Neuronal stem cell (in vitro differentiated cells): ENCODE measurements at regions not wholly inside any gene's neighbourhood (a gene's known extent, or its start where the extent isn't known, plus 50 kb on each side); places are given as distances from the start of the nearest gene placed in this dataset.

Experiments used
- DNase-seq: peaks from one replicate; pipeline ENCODE4 v3.0.0-alpha.2; 2013; ENCODE audit warnings: low spot score
- H2AFZ ChIP-seq: one replicate; pipeline ENCODE4 v1.6.1; 2013; ENCODE audit warnings: mild to moderate bottlenecking, low read length, inconsistent platforms
- H2AK5ac ChIP-seq: 2 replicates; pipeline ENCODE4 v1.6.1; 2013; ENCODE audit warnings: low read depth, mild to moderate bottlenecking, inconsistent platforms, low read length, moderate library complexity, mixed read lengths
- H2BK120ac ChIP-seq: 2 replicates; pipeline ENCODE4 v1.6.1; 2013; ENCODE audit warnings: low read depth, mild to moderate bottlenecking, inconsistent platforms, low read length, moderate library complexity, mixed read lengths
- H2BK12ac ChIP-seq: one replicate; pipeline ENCODE4 v1.6.1; 2013; ENCODE audit warnings: low read length, inconsistent platforms
- H2BK15ac ChIP-seq: 2 replicates; pipeline ENCODE4 v1.6.1; 2013; ENCODE audit warnings: mild to moderate bottlenecking, low read length, inconsistent platforms, mixed read lengths
- H2BK5ac ChIP-seq: one replicate; pipeline ENCODE4 v1.6.1; 2013; ENCODE audit warnings: inconsistent platforms, mild to moderate bottlenecking, low read length, moderate library complexity
- H3K14ac ChIP-seq: one replicate; pipeline ENCODE4 v1.6.1; 2013; ENCODE audit warnings: low read length, inconsistent platforms
- H3K18ac ChIP-seq: 2 replicates; pipeline ENCODE4 v1.6.1; 2013; ENCODE audit warnings: low read length, inconsistent platforms
- H3K23ac ChIP-seq: 2 replicates; pipeline ENCODE4 v1.6.1; 2013; ENCODE audit warnings: low read depth, mild to moderate bottlenecking, mixed read lengths, low read length, inconsistent platforms; ENCODE audit not compliant: poor library complexity
- H3K27ac ChIP-seq: replicated peaks from 3 replicates; pipeline ENCODE4 v1.5.1; 2013; ENCODE audit warnings: low read length, inconsistent platforms
- H3K27me3 ChIP-seq, 3 experiments: 2 replicates each; pipeline ENCODE4 v1.6.1; 2013; ENCODE audit warnings: low read length in 3 of 3, mild to moderate bottlenecking in 2 of 3, inconsistent platforms in 1 of 3, low read depth in 1 of 3, mixed read lengths in 1 of 3, moderate library complexity in 1 of 3; ENCODE audit not compliant: control insufficient read depth in 3 of 3, insufficient read depth in 3 of 3
- H3K36me3 ChIP-seq, 2 donors: replicated peaks in 1 of 2; 2 replicates each; pipeline ENCODE4 v1.6.1; 2013; ENCODE audit warnings: low read length in 2 of 2; ENCODE audit not compliant: control insufficient read depth in 2 of 2, insufficient read depth in 2 of 2
- H3K4ac ChIP-seq: 2 replicates; pipeline ENCODE4 v1.6.1; 2013; ENCODE audit warnings: inconsistent platforms, mild to moderate bottlenecking, low read length, moderate library complexity
- H3K4me1 ChIP-seq, 2 donors: 1 replicate in 1 of 2; 2 replicates in 1 of 2; pipeline ENCODE4 v1.6.1; 2013; ENCODE audit warnings: low read length in 2 of 2, low read depth in 1 of 2; ENCODE audit not compliant: control insufficient read depth in 2 of 2, insufficient read depth in 1 of 2
- H3K4me2 ChIP-seq: one replicate; pipeline ENCODE4 v1.6.1; 2013; ENCODE audit warnings: mild to moderate bottlenecking, low read length, inconsistent platforms; ENCODE audit not compliant: insufficient read depth, poor library complexity, severe bottlenecking
- H3K4me3 ChIP-seq, 2 donors: 2 replicates each; pipeline ENCODE4 v1.5.1; 2013; ENCODE audit warnings: low read length in 2 of 2, mild to moderate bottlenecking in 2 of 2, inconsistent platforms in 1 of 2, moderate library complexity in 1 of 2
- H3K79me1 ChIP-seq: one replicate; pipeline ENCODE4 v1.6.1; 2013; ENCODE audit warnings: low read depth, mild to moderate bottlenecking, inconsistent platforms, low read length, moderate library complexity
- H3K9ac ChIP-seq: one replicate; pipeline ENCODE4 v1.6.1; 2013; ENCODE audit warnings: mild to moderate bottlenecking, low read depth, low read length, inconsistent platforms; ENCODE audit not compliant: poor library complexity
- H3K9me3 ChIP-seq, 2 donors: replicated peaks in 1 of 2; 2 replicates each; pipeline versions ENCODE3 to v1.6.1; 2013; ENCODE audit warnings: low read length in 2 of 2, mild to moderate bottlenecking in 2 of 2, inconsistent platforms in 1 of 2, low read depth in 1 of 2, mixed read lengths in 1 of 2, moderate library complexity in 1 of 2; ENCODE audit not compliant: control insufficient read depth in 2 of 2, insufficient read depth in 1 of 2
- H4K8ac ChIP-seq: one replicate; pipeline ENCODE4 v1.6.1; 2013; ENCODE audit warnings: low read depth, mild to moderate bottlenecking, inconsistent platforms, low read length, moderate library complexity
- H4K91ac ChIP-seq: one replicate; pipeline ENCODE4 v1.6.1; 2013; ENCODE audit warnings: low read length, low read depth, mild to moderate bottlenecking, inconsistent platforms; ENCODE audit not compliant: poor library complexity
- WGBS, 2 donors: extraction: QIAGEN DNeasy Blood & Tissue Kit; methylation state at CpG; one replicate each; pipeline ENCODE4 v1.1.7; 2013; ENCODE audit warnings: missing lambda C conversion rate in 2 of 2, mixed read lengths in 1 of 2; ENCODE audit not compliant: insufficient read length in 2 of 2, insufficient replicate concordance in 1 of 2; ENCODE audit errors: extremely low coverage in 2 of 2; 5-methylcytosine and 5-hydroxymethylcytosine counted together

DNA sequence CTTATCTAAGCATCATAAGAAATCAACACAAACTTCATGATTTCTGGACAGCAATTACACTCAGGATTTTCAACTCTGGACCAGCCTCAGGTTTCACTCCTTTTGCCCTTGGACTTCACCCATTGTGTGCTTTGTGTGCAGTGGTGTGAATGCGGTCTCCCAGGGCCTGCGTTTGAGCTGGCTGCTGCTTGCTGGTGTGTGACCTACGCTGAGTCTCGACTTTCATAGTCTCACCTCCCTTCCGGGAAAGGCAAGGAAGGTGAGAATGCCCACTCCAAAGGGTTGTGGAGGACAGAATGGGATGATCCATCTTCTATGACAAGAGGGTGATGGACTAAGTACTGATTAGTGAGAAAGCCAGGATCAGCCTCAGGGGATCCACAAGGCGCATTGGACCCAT lies 228.8 kb downstream of the C12orf75 start:
- no peak overlapping the region for H2BK12ac ChIP-seq
- H3K4ac ChIP-seq: no peak overlapping the region
- no peak for DNase-seq
- no peak overlapping the region for H3K14ac ChIP-seq
- H3K4me2 ChIP-seq: no peak overlapping the region
- H3K27me3 ChIP-seq: no peaks in the 10 kb centered on the region
- H3K23ac ChIP-seq: no peak overlapping the region
- H2AFZ ChIP-seq: no peak overlapping the region
- no peak overlapping the region for H2BK15ac ChIP-seq
- no peak overlapping the region for H4K8ac ChIP-seq
- H3K9ac ChIP-seq: no peak overlapping the region
- H4K91ac ChIP-seq: no peak overlapping the region
- no peak overlapping the region for H2AK5ac ChIP-seq
- H2BK5ac ChIP-seq: no peak overlapping the region
- H3K4me1 ChIP-seq: peaks cover 5 to 12% of the 10 kb centered on the region in 2 donors
- H2BK120ac ChIP-seq: no peak overlapping the region
- H3K18ac ChIP-seq: no peak overlapping the region
- H3K36me3 ChIP-seq: no peaks in the 10 kb centered on the region
- H3K4me3 ChIP-seq: no peak overlapping the region
- no peaks in the 10 kb centered on the region for H3K9me3 ChIP-seq
- H3K27ac ChIP-seq: no peak overlapping the region
- no peaks in the 10 kb centered on the region for H3K79me1 ChIP-seq
- WGBS, 2 donors: no CpG with 5 or more reads among the region's 6 CpGs

GRCh38 chr12:105561546-105562198 lies 231.2 kb downstream of the C12orf75 start:
- no peaks in the 10 kb centered on the region for H3K36me3 ChIP-seq
- no peak overlapping the region for H3K14ac ChIP-seq
- no peak overlapping the region for H2AK5ac ChIP-seq
- no peak overlapping the region for H4K91ac ChIP-seq
- no peak overlapping the region for H3K4ac ChIP-seq
- H3K18ac ChIP-seq: no peak overlapping the region
- H3K4me2 ChIP-seq: no peak overlapping the region
- no peaks in the 10 kb centered on the region for H3K79me1 ChIP-seq
- H3K27ac ChIP-seq: no peak overlapping the region
- H2AFZ ChIP-seq: no peak overlapping the region
- H3K9ac ChIP-seq: no peak overlapping the region
- no peak overlapping the region for H3K23ac ChIP-seq
- H3K27me3 ChIP-seq: no peaks in the 10 kb centered on the region
- no peak overlapping the region for H3K4me3 ChIP-seq
- no peak overlapping the region for H2BK5ac ChIP-seq
- H3K9me3 ChIP-seq: no peaks in the 10 kb centered on the region
- H2BK12ac ChIP-seq: no peak overlapping the region
- no peak overlapping the region for H2BK120ac ChIP-seq
- no peak for DNase-seq
- no peak overlapping the region for H2BK15ac ChIP-seq
- H4K8ac ChIP-seq: no peak overlapping the region
- peaks cover 3 to 5% of the 10 kb centered on the region in 2 donors for H3K4me1 ChIP-seq
- no CpG with 5 or more reads among the region's 7 CpGs for WGBS, 2 donors

- no peaks in the 10 kb centered on the region for H3K79me1 ChIP-seq
- no peak overlapping the region for H4K8ac ChIP-seq
- H3K27ac ChIP-seq: no peak overlapping the region
- H2BK120ac ChIP-seq: no peak overlapping the region
- no peaks in the 10 kb centered on the region for H3K9me3 ChIP-seq
- no peak overlapping the region for H3K4me3 ChIP-seq
- no peak overlapping the region for H2BK5ac ChIP-seq
- no peak overlapping the region for H3K4me2 ChIP-seq
- no peaks in the 10 kb centered on the region for H3K27me3 ChIP-seq
- H2BK12ac ChIP-seq: no peak overlapping the region
- no peak overlapping the region for H2AK5ac ChIP-seq
- no peak overlapping the region for H3K23ac ChIP-seq
- H3K36me3 ChIP-seq: no peaks in the 10 kb centered on the region
- DNase-seq: no peak
- H4K91ac ChIP-seq: no peak overlapping the region
- no peak overlapping the region for H3K9ac ChIP-seq
- no peak overlapping the region for H3K4ac ChIP-seq
- H3K18ac ChIP-seq: no peak overlapping the region
- H3K4me1 ChIP-seq: peaks cover 3 to 5% of the 10 kb centered on the region in 2 donors
- no peak overlapping the region for H2AFZ ChIP-seq
- H3K14ac ChIP-seq: no peak overlapping the region
- no peak overlapping the region for H2BK15ac ChIP-seq
- WGBS, 2 donors: no CpG with 5 or more reads among the region's 24 CpGs
Measured at GRCh38 chr12:105562199-105562971, 231.9 kb downstream of the C12orf75 start.

- Histone ChIP-seq H2BK12ac (no peak overlapping the region), H3K9me3 (no peaks in the 10 kb centered on the region), H3K79me1 (no peaks in the 10 kb centered on the region), H2AFZ (no peak overlapping the region), H2BK5ac (no peak overlapping the region), H3K4me2 (no peak overlapping the region), H4K8ac (no peak overlapping the region), H2AK5ac (no peak overlapping the region), H2BK120ac (no peak overlapping the region), H3K9ac (no peak overlapping the region), H2BK15ac (no peak overlapping the region), H3K23ac (no peak overlapping the region), H3K27me3 (no peaks in the 10 kb centered on the region), H4K91ac (no peak overlapping the region), H3K18ac (no peak overlapping the region), H3K4me3 (no peak overlapping the region), H3K14ac (no peak overlapping the region), H3K4ac (no peak overlapping the region), H3K4me1 (peaks cover 3 to 4% of the 10 kb centered on the region in 2 donors), H3K27ac (no peak overlapping the region), H3K36me3 (no peaks in the 10 kb centered on the region)
- DNase-seq: no peak
- no CpG with 5 or more reads among the region's 1 CpG for WGBS, 2 donors
Measured at GRCh38 chr12:105567061-105567460, 236.6 kb downstream of the C12orf75 start.
